ENCODE measurements at regions not wholly inside any gene's neighbourhood (a gene's known extent, or its start where the extent isn't known, plus 50 kb on each side); places are given as distances from the start of the nearest gene placed in this dataset.

- no peaks in the 10 kb centered on the region for H3K9me2 ChIP-seq (replicated peaks; ENCODE audit: control insufficient read depth, low read length)
- H3K79me2 ChIP-seq (ENCODE audit: control insufficient read depth, low read length): no peaks in the 10 kb centered on the region
- H3K27ac ChIP-seq (ENCODE audit: low read depth, low read length): no peak overlapping the region
- H3K4me3 ChIP-seq (ENCODE audit: low read length): no peak overlapping the region
- no peak overlapping the region for H3K4me2 ChIP-seq (ENCODE audit: low read length)
- no peaks in the 10 kb centered on the region for H3F3A ChIP-seq (ENCODE audit: control insufficient read depth, insufficient read depth)
- no peaks in the 10 kb centered on the region for H4K20me1 ChIP-seq (ENCODE audit: control insufficient read depth, insufficient read depth, low read depth, low read length)
- TF ChIP-seq CTCF (IDR thresholded peaks at IDR 0.05; ENCODE audit: low read depth, low read length, poor library complexity, severe bottlenecking) (no peak), EZH2phosphoT487 (IDR thresholded peaks at IDR 0.05; ENCODE audit: borderline replicate concordance, low read length) (no peak)
- no peaks in the 10 kb centered on the region for H3K36me3 ChIP-seq (ENCODE audit: control insufficient read depth, low read length)
- no peaks in the 10 kb centered on the region for H3K9me3 ChIP-seq (ENCODE audit: control insufficient read depth, insufficient read depth, low read length)
- H3K27me3 ChIP-seq (ENCODE audit: control insufficient read depth, low read length): no peaks in the 10 kb centered on the region
- no peaks in the 10 kb centered on the region for H3K4me1 ChIP-seq (ENCODE audit: control insufficient read depth, low read length)
Measured at GRCh38 chr5:62077387-62077786, 228.6 kb upstream of the KIF2A start.

- Histone ChIP-seq H3K9me3 (ENCODE audit: control insufficient read depth, insufficient read depth, low read length) (no peaks in the 10 kb centered on the region), H3K4me3 (ENCODE audit: low read length) (no peak overlapping the region), H3K4me2 (ENCODE audit: low read length) (no peak overlapping the region), H3K79me2 (ENCODE audit: control insufficient read depth, low read length) (no peaks in the 10 kb centered on the region), H3K36me3 (ENCODE audit: control insufficient read depth, low read length) (no peaks in the 10 kb centered on the region), H3K9me2 (replicated peaks; ENCODE audit: control insufficient read depth, low read length) (no peaks in the 10 kb centered on the region), H3F3A (ENCODE audit: control insufficient read depth, insufficient read depth) (no peaks in the 10 kb centered on the region), H4K20me1 (ENCODE audit: control insufficient read depth, insufficient read depth, low read depth, low read length) (no peaks in the 10 kb centered on the region), H3K27ac (ENCODE audit: low read depth, low read length) (no peak overlapping the region), H3K4me1 (ENCODE audit: control insufficient read depth, low read length) (no peaks in the 10 kb centered on the region), H3K27me3 (ENCODE audit: control insufficient read depth, low read length) (no peaks in the 10 kb centered on the region)
- no peak for TF ChIP-seq EZH2phosphoT487 (IDR thresholded peaks at IDR 0.05; ENCODE audit: borderline replicate concordance, low read length)
- no peak for TF ChIP-seq CTCF (IDR thresholded peaks at IDR 0.05; ENCODE audit: low read depth, low read length, poor library complexity, severe bottlenecking)
Measured at GRCh38 chr5:62077823-62078550, 228.0 kb upstream of the KIF2A start.

- H3K4me2 ChIP-seq (ENCODE audit: low read length): no peak overlapping the region
- no peaks in the 10 kb centered on the region for H3K9me2 ChIP-seq (replicated peaks; ENCODE audit: control insufficient read depth, low read length)
- H3K27ac ChIP-seq (ENCODE audit: low read depth, low read length): no peak overlapping the region
- H3K36me3 ChIP-seq (ENCODE audit: control insufficient read depth, low read length): no peaks in the 10 kb centered on the region
- H3K27me3 ChIP-seq (ENCODE audit: control insufficient read depth, low read length): no peaks in the 10 kb centered on the region
- no peaks in the 10 kb centered on the region for H3K9me3 ChIP-seq (ENCODE audit: control insufficient read depth, insufficient read depth, low read length)
- no peaks in the 10 kb centered on the region for H3F3A ChIP-seq (ENCODE audit: control insufficient read depth, insufficient read depth)
- no peaks in the 10 kb centered on the region for H3K79me2 ChIP-seq (ENCODE audit: control insufficient read depth, low read length)
- no peaks in the 10 kb centered on the region for H4K20me1 ChIP-seq (ENCODE audit: control insufficient read depth, insufficient read depth, low read depth, low read length)
- no peaks in the 10 kb centered on the region for H3K4me1 ChIP-seq (ENCODE audit: control insufficient read depth, low read length)
- TF ChIP-seq EZH2phosphoT487 (IDR thresholded peaks at IDR 0.05; ENCODE audit: borderline replicate concordance, low read length) (no peak), CTCF (IDR thresholded peaks at IDR 0.05; ENCODE audit: low read depth, low read length, poor library complexity, severe bottlenecking) (no peak)
- no peak overlapping the region for H3K4me3 ChIP-seq (ENCODE audit: low read length)
Measured at GRCh38 chr5:62082370-62082801, 223.6 kb upstream of the KIF2A start.

All from DOHH2 (cell line).